T47D (cell line): ENCODE measurements at regions not wholly inside any gene's neighbourhood (a gene's known extent, or its start where the extent isn't known, plus 50 kb on each side); places are given as distances from the start of the nearest gene placed in this dataset.
A peak's percentile ranks its signal among the peaks of the same experiment; 100 is the strongest.
"Not testable (repeated sequence)": the region's sequence is repeated elsewhere in the genome, so short reads cannot be mapped to it uniquely, and the experiment has no call there.

Experiments used
- DNase-seq, 2 experiments: peaks; one replicate each; pipeline versions ENCODE4 v3.0.0 to v3.0.0-alpha.2; 2011 to 2012; ENCODE audit warnings: low read depth in 1 of 2, low spot score in 1 of 2
- JUND ChIP-seq: IDR thresholded peaks from 2 replicates; pipeline ENCODE4 v1.6.1; 2012; ENCODE audit warnings: low read depth
- in situ Hi-C: cut with HindIII; loops from 2 replicates; pipeline ENCODE4 v1.10.0; 2016; ENCODE audit warnings: low sequenced_read_pairs, low pct_unique_long_range_greater_than_20kb

DNA sequence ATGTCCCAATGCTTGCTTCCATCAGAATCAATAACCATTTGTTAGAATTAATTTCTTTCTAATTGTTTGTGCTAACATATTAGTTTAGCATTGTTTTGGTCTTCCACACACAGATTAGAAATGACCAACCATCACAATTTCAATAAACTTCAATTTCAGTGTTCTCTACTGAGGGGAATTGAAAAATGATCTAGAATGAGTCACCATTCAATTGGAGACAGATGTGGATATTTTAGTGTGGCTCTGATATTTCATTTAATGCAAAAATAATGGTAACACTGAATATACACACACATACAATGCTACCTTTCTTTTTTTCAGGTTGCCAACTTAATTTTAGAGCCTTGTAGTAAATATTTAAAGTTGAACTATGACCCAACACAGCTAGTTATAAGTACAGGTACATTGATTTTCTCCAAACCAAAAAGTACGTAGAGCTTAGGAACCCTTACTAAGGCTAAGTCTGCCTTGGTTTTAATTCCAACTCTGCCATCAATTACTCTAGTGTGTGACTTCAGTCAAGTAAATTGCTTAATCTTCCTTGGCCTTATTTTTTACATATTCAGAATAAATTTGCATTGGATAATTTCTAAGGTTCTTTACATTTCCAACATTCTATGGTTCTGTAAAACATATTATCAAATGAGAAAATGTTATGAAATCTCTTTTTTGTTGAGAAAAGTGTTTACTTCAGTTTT lies 143.9 kb downstream of the DMRTA1 start:
- no peak for TF ChIP-seq JUND
- in situ Hi-C loops: no loop called here
- no peak for DNase-seq

DNA sequence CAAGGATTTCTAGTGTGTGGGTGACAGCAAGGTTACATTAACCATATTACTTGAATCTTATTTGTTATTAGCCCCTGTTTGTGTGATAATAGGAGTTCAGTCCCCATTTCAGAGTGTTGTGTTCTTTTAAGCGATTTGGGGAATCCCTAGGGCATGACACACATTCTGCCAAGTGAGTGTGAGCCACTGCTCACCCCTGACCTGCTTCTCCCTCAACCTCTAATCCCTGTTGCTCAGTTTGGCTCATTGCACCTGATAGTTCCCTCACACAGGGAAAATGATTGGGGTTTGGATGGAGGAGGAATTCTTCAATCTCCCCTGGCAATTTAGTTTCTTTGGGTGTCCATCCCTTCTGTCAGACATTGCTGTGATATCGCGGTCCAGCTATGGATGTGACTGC lies 149.2 kb downstream of the DMRTA1 start:
- TF ChIP-seq JUND: no peak
- in situ Hi-C loops: no loop called here
- DNase-seq: no peak

DNA sequence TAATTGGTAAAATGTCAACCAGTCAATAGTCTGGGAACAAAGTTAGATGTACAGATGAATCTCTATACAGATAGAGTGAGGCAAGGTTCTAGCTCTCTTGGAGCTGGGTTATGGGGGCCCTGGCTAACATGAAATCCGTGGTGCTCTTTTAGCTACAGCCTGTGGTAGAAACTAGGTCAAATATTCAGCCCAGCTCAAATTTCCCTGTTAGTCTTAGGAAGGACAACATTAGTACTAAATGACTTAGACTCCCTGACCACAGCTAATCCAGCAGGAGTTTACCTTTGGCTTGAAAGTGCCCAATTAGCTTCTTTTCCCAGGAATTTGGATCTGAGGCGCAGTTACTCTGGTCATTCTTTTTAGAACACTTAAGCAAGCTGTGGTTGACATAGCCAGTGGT lies 170.5 kb downstream of the DMRTA1 start:
- DNase-seq: peak in 1 of 2 experiments; percentile 46
- in situ Hi-C loops: no loop called here
- no peak for TF ChIP-seq JUND

DNA sequence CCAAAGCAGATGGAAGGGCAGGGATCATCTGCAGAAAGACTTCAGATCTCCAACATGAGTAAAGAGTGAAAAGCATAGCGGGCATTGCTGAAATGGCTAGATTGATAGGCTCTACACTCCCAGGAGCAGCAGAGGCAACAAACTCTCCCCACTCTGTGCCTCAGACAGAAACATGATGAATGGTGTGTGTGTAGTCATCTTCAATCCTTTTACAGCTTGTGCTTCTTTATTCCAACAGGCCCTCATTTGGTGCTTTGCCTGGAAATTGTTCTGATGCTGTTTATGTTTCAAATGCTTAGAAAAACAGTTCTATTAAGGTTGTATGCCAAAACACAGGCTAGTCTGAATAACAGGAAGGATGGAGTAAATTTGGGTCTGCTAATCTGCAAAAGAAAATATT lies 176.2 kb downstream of the DMRTA1 start:
- TF ChIP-seq JUND: no peak
- in situ Hi-C loops: no loop called here
- DNase-seq: no peak

DNA sequence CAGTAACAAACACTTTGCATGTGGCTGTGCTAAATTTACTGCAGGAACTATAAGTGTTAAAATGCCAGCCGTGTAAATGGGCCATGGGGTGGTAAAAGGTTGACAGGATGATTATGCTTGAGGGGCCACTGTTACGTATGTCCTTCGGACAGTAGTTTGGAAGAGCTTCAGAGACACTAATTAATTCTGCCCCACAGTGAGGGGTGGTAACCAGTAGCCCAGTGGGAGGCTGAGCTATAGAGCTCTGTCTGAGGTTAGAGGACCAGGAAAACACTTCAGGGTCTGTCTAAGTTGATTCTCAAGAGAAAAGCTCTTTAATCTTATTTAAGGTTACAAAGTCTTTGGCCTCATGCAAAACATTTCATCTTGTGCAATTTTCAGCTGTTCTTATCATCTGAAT lies 176.6 kb downstream of the DMRTA1 start:
- no peak for DNase-seq
- TF ChIP-seq JUND: no peak
- in situ Hi-C loops: no loop called here

DNA sequence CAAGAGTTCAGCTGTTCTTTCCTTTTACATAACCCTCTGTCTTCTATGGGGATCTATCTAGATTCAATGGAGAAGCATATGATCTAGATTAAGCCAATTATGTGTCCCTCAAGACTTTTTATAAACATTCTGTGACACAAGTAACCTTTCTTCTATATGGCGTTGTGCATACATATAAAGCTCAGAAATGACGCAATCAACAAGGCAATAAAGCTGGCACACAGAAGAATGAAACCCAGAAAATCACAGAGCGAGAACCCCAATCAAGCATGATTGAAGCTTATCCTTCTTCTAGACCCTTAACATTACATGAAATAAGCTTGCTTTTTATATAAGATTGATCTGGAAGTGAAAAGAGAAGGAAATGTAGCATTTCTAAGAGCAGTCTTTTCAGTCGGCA lies 178.9 kb downstream of the DMRTA1 start:
- no peak for DNase-seq
- in situ Hi-C loops: no loop called here
- TF ChIP-seq JUND: no peak

DNA sequence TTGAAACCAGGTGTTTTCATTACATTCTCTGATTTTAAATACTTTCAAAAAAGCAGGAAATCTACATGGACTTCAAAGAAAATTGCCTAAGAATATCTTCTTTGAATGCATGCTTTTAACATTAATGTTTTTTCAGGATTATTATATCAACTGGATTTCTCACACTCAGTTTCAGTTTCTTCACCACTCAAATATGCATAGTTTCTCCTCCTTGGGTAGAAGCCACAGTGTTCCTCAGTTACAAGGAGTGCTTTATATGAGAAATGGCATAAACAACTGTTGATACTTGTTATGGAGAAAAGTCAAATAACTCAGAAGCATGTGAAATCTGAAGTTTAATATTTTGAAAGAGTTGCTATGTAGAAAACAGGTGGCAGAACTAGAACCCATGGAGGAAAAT lies 196.9 kb downstream of the DMRTA1 start:
- no peak for DNase-seq
- TF ChIP-seq JUND: no peak
- in situ Hi-C loops: no loop called here

DNA sequence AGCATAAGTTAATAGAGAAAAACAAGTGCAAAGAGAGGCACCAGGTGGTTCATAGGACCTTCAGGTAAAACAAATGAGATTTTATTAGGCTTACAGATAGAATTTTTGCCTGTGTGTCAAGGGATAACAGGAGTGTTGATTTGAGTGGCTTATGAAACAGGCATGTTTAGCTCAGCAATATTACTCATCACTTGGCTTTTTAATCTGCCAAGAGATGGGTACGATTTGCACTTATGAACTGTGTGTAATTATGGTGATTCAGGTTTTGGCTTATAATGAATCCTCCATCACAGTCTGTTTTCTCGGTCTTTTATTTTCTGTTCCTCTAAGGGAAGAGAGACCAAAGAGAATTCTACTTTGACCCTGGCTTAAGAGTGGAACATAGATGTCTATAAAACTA lies 199.3 kb downstream of the DMRTA1 start:
- no peak for TF ChIP-seq JUND
- in situ Hi-C loops: no loop called here
- DNase-seq: no peak

DNA sequence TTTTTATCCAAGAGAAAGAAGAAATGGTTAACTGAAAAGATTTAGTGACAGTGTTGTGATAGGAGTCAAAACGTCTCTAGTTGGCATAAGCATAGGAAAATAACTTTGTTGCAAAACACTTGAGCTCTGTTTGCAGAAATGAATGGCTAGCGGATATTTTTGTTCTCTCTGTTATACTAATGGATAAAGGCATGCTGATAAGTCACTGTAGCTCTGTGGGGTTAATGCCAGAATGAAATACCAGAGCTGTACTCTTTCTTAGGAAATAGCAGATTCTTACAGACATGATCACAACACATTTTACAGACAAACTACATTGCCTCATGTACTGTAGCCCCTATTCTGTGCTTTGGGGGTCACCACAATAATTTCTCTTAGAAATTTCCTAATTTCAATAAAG lies 202.8 kb downstream of the DMRTA1 start:
- in situ Hi-C loops: no loop called here
- no peak for TF ChIP-seq JUND
- DNase-seq: no peak

DNA sequence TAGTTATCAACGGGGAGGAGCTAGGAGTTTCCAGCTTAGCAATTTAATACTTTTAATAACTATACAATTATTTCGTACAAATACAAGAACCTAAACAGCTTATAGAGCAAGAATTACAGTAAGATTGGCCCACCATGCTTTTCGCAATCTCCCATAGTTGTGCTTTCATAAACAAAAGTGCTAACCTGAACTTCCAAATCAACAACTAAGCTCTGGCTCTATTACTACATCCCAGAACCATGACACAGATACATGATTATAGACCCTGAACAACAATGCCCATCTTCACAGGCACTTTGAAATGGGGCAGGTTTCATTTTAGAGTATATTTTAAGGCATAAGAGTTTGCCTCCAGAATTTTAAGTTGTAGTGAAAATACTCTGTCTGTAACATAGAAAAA lies 203.5 kb downstream of the DMRTA1 start:
- in situ Hi-C loops: no loop called here
- no peak for DNase-seq
- TF ChIP-seq JUND: no peak

DNA sequence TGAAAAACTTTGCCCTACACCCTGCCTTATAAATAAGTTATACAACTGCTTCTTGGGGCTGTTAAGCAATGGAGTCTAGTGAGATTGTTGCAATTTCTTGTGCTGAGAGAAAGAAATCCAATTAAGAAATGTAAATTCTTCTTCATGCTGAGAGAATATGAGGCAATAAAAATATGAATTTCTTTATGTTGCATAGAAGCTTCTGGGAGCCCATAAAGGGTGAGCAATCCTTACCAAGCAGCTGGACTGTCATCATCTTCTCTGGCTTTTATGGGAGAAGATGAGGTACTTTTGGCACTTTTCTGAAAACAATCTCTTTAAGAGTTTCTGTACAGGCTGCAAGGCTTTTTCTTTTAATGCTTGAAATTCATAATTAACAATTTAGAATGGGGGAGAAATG lies 204.3 kb downstream of the DMRTA1 start:
- no peak for TF ChIP-seq JUND
- in situ Hi-C loops: no loop called here
- no peak for DNase-seq

DNA sequence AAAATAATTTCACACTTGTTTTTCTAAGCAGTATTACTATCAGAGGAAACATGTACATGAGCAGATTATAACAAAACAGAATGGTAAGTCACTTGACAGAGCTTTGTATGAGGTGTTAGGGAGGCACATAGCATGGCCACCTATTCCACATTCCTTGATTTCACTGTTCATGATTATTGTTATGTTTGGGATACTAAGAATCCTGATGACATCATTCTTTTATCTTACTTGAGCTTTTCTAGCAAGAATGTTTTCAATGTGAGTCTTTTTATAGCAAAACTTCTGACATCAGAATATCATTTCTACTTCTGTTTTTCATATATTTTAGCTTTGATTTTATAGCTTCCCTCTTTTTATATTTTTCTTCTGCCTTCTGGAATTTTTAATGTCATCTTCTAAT lies 208.2 kb downstream of the DMRTA1 start:
- DNase-seq: no peak
- in situ Hi-C loops: no loop called here
- no peak for TF ChIP-seq JUND

DNA sequence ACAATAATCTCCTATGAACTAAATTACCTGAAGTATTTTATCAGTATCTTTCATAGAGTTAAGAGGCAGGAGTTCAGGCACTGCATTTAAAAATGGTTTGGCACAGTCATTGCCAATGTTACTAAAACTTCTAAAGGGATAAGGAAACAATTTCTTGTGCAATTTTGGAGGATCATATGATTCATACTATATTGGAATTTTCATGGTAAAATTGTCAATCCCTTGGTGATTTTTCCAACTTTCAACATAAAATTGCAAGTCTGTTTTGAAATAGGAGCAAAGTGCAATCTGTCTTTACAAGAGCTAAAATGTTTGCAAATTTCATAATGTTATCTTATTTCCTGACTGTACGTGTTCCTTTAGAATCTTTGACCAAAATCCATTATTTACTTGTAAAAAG lies 211.1 kb downstream of the DMRTA1 start:
- TF ChIP-seq JUND: no peak
- in situ Hi-C loops: no loop called here
- no peak for DNase-seq

DNA sequence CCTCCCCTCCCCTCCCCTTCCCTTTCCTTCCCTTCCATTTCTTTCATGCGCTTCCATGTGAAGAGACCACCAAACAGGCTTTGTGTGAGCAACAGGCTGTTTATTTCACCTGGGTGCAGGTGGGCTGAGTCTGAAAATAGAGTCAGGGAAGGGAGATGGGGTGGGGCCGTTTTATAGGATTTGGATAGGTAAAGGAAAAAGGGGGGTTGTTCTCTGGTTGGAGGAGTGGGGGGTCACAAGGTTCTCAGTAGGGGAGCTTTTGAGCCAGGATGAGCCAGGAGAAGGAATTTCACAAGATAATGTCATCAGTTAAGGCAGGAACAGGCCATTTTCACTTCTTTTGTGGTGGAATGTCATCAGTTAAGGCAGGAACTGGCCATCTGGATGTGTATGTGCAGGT lies 211.9 kb downstream of the DMRTA1 start:
- DNase-seq, in situ Hi-C loops: not testable (repeated sequence)
